DND-41 (cell line): ENCODE measurements at regions not wholly inside any gene's neighbourhood (a gene's known extent, or its start where the extent isn't known, plus 50 kb on each side); places are given as distances from the start of the nearest gene placed in this dataset.
"Not testable (repeated sequence)": the region's sequence is repeated elsewhere in the genome, so short reads cannot be mapped to it uniquely, and the experiment has no call there.

Experiments
- ATAC-seq: fragments of 200-7000 bp; cut with Tn5 transposase; 3 replicates; pipeline ENCODE4 v1.9.1; 2021; ENCODE audit warnings: low read depth; ENCODE audit not compliant: insufficient read depth
- DNase-seq: peaks from one replicate; pipeline ENCODE4 v3.0.0-alpha.2; 2020
- H2AFZ ChIP-seq: 2 replicates; pipeline ENCODE4 v1.6.0; 2012; ENCODE audit warnings: low read depth, low read length
- H3K27ac ChIP-seq: 2 replicates; pipeline ENCODE4 v1.5.1; 2012; ENCODE audit warnings: low read length, inconsistent platforms
- H3K27me3 ChIP-seq: fragments of 200-600 bp; sonication (generic); 2 replicates; pipeline ENCODE4 v1.6.0; 2012; ENCODE audit warnings: low read length, mild to moderate bottlenecking, inconsistent platforms; ENCODE audit not compliant: insufficient read depth, poor library complexity
- H3K36me3 ChIP-seq: 2 replicates; pipeline ENCODE4 v1.5.1; 2012; ENCODE audit warnings: low read length, inconsistent platforms; ENCODE audit not compliant: insufficient read depth
- H3K4me1 ChIP-seq: 2 replicates; pipeline ENCODE4 v1.5.1; 2012; ENCODE audit warnings: mild to moderate bottlenecking, low read length; ENCODE audit not compliant: insufficient read depth
- H3K4me2 ChIP-seq: 2 replicates; pipeline ENCODE4 v1.6.0; 2012; ENCODE audit warnings: mild to moderate bottlenecking, moderate library complexity, low read length, inconsistent platforms; ENCODE audit not compliant: insufficient read depth
- H3K4me3 ChIP-seq, 2 experiments: fragments of 200-600 bp in 1 of 2; shearing (Covaris generic) in 1 of 2; 2 replicates each; pipeline ENCODE4 v1.5.1; 2012 to 2016; ENCODE audit warnings: inconsistent platforms in 2 of 2, low read length in 2 of 2, mild to moderate bottlenecking in 2 of 2, low read depth in 1 of 2, moderate library complexity in 1 of 2
- H3K79me2 ChIP-seq: 2 replicates; pipeline ENCODE4 v1.6.0; 2012; ENCODE audit warnings: low read length, inconsistent platforms; ENCODE audit not compliant: insufficient read depth
- H3K9ac ChIP-seq: 2 replicates; pipeline ENCODE4 v1.6.0; 2012; ENCODE audit warnings: low read depth, mild to moderate bottlenecking, inconsistent platforms, low read length, moderate library complexity
- H3K9me3 ChIP-seq: 2 replicates; pipeline ENCODE4 v1.5.1; 2012; ENCODE audit warnings: low read length, moderate library complexity, mild to moderate bottlenecking, inconsistent platforms; ENCODE audit not compliant: insufficient read depth, severe bottlenecking
- H4K20me1 ChIP-seq: 2 replicates; pipeline ENCODE4 v1.6.0; 2012; ENCODE audit warnings: low read length; ENCODE audit not compliant: insufficient read depth
- EZH2 ChIP-seq: IDR thresholded peaks from 3 replicates; pipeline ENCODE4 v1.6.1; 2012; ENCODE audit warnings: borderline replicate concordance, low read depth, mild to moderate bottlenecking, moderate library complexity, low read length, inconsistent platforms; ENCODE audit not compliant: severe bottlenecking
- TF ChIP-seq, protein P1 (sequence below): IDR thresholded peaks from 2 replicates; pipeline ENCODE4 v1.5.1; 2012; ENCODE audit warnings: borderline replicate concordance, low read length, moderate library complexity, mild to moderate bottlenecking; ENCODE audit not compliant: poor library complexity, severe bottlenecking; ENCODE audit errors: extremely low read depth

DNA sequence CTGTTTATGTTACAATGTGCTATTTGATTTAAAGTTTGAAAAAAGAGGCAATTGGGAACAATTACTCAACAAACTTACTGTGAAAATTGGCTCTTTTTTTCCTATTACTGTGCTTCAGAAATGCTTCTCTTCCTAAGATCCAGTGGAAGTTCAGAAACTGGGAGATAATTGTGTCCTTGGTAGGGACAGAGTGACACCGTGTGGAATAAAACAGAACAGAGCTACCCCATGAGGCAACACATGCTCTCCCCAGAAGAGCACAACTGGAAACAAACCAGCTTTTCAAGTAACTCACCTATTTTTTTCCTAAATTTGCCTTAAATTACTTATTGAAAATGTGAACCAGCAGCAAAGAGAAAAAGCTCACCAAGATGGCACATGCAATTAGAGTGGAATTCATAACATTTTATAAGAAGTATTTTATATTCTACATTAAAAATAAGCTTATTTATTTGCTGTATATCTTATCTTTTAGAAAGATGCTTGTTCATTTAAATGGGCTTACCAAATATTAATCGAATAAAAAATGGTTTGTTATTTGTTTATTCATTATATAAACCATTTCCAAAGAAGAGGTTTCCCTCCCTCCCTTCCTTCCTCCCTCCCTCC is 346.1 kb upstream of the ANKRD30A start:
- Histone ChIP-seq H3K4me1 (no peaks in the 10 kb centered on the region), H3K27ac (no peak overlapping the region), H3K9ac (no peak overlapping the region), H3K9me3 (no peaks in the 10 kb centered on the region), H3K27me3 (no peaks in the 10 kb centered on the region), H4K20me1 (no peaks in the 10 kb centered on the region), H3K79me2 (no peaks in the 10 kb centered on the region), H3K36me3 (no peaks in the 10 kb centered on the region), H3K4me3 (no peak overlapping the region), H3K4me2 (no peak overlapping the region), H2AFZ (no peak overlapping the region)
- no peak for DNase-seq
- no peak for TF ChIP-seq EZH2
- TF ChIP-seq, protein P1, sequence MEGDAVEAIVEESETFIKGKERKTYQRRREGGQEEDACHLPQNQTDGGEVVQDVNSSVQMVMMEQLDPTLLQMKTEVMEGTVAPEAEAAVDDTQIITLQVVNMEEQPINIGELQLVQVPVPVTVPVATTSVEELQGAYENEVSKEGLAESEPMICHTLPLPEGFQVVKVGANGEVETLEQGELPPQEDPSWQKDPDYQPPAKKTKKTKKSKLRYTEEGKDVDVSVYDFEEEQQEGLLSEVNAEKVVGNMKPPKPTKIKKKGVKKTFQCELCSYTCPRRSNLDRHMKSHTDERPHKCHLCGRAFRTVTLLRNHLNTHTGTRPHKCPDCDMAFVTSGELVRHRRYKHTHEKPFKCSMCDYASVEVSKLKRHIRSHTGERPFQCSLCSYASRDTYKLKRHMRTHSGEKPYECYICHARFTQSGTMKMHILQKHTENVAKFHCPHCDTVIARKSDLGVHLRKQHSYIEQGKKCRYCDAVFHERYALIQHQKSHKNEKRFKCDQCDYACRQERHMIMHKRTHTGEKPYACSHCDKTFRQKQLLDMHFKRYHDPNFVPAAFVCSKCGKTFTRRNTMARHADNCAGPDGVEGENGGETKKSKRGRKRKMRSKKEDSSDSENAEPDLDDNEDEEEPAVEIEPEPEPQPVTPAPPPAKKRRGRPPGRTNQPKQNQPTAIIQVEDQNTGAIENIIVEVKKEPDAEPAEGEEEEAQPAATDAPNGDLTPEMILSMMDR = peak; percentile 59
- no peak for ATAC-seq

- Histone ChIP-seq H3K27ac (no peak overlapping the region), H3K27me3 (no peaks in the 10 kb centered on the region), H2AFZ (no peak overlapping the region), H3K79me2 (no peaks in the 10 kb centered on the region), H3K4me2 (no peak overlapping the region), H3K36me3 (no peaks in the 10 kb centered on the region), H3K9me3 (no peaks in the 10 kb centered on the region), H3K4me3 (no peak overlapping the region), H3K4me1 (no peaks in the 10 kb centered on the region), H4K20me1 (no peaks in the 10 kb centered on the region), H3K9ac (no peak overlapping the region)
- ATAC-seq (no peak), DNase-seq (no peak)
- TF ChIP-seq EZH2 = no peak
- TF ChIP-seq, protein P1 = no peak
These were observed 346.7 kb upstream of the ANKRD30A start for GRCh38 chr10:36778651-36779050.

DNA sequence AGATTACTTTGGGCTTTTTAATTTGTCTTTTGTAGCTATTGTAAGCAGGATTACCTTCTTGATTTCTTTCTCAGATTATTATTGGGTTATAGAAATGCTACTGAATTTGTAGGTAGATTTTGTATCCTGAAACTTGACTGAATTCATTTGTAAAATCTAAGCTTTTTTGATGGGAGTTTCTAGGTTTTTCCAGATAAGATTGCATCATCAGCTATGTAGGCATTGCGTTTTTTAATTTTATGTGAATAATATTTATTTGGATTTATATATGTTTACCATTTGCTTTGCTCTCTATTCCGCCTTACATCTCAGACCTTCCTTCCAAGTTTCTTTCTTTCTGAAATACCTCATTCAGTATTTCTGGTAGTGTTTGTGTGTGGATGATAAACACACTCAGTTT is 351.7 kb upstream of the ANKRD30A start:
- H3K9me3 ChIP-seq = no peaks in the 10 kb centered on the region
- no peak overlapping the region for H3K9ac ChIP-seq
- no peaks in the 10 kb centered on the region for H3K36me3 ChIP-seq
- no peak overlapping the region for H3K4me3 ChIP-seq
- ATAC-seq (no peak), DNase-seq (no peak)
- no peak overlapping the region for H3K27ac ChIP-seq
- TF ChIP-seq, protein P1 = no peak
- TF ChIP-seq EZH2 = no peak
- H3K4me1 ChIP-seq = no peaks in the 10 kb centered on the region
- H2AFZ ChIP-seq = no peak overlapping the region
- H3K4me2 ChIP-seq = no peak overlapping the region
- H3K79me2 ChIP-seq = no peaks in the 10 kb centered on the region
- H4K20me1 ChIP-seq = no peaks in the 10 kb centered on the region
- no peaks in the 10 kb centered on the region for H3K27me3 ChIP-seq

DNA sequence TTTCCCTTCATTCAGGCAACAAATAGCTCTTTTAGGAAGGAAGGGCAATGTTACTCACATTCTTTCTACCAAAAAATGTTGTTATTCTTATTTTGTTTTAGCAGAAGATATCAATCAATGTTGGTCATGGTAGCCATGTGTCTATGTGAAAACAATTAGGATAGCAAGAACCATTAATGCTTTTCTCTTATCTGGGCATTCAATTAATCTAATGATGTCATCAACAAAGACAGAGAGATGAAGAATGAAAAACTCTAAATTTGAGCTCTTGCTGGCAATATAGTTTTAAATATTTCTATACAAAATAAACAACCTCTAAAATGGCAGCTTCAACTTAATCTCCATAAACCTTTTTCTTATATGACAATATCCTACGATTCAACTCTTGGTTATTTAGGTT is 353.7 kb upstream of the ANKRD30A start:
- H3K4me3 ChIP-seq = no peak overlapping the region
- no peaks in the 10 kb centered on the region for H3K9me3 ChIP-seq
- no peaks in the 10 kb centered on the region for H3K4me1 ChIP-seq
- no peak overlapping the region for H2AFZ ChIP-seq
- H3K27ac ChIP-seq = no peak overlapping the region
- TF ChIP-seq EZH2 = no peak
- TF ChIP-seq, protein P1 = no peak
- DNase-seq = no peak
- ATAC-seq = no peak
- no peaks in the 10 kb centered on the region for H4K20me1 ChIP-seq
- no peaks in the 10 kb centered on the region for H3K36me3 ChIP-seq
- no peak overlapping the region for H3K4me2 ChIP-seq
- no peaks in the 10 kb centered on the region for H3K27me3 ChIP-seq
- H3K9ac ChIP-seq = no peak overlapping the region
- H3K79me2 ChIP-seq = no peaks in the 10 kb centered on the region

- not testable (repeated sequence) for H3K27me3 ChIP-seq, ATAC-seq, H3K9ac ChIP-seq, H3K27ac ChIP-seq, H4K20me1 ChIP-seq, H2AFZ ChIP-seq, H3K4me2 ChIP-seq, H3K36me3 ChIP-seq, H3K4me1 ChIP-seq, H3K4me3 ChIP-seq, DNase-seq, H3K79me2 ChIP-seq, H3K9me3 ChIP-seq
These were observed 355.7 kb upstream of the ANKRD30A start for GRCh38 chr10:36769741-36770140.
